OCI-LY1 (cell line): ENCODE measurements at regions not wholly inside any gene's neighbourhood (a gene's known extent, or its start where the extent isn't known, plus 50 kb on each side); places are given as distances from the start of the nearest gene placed in this dataset.
"Not testable (repeated sequence)": the region's sequence is repeated elsewhere in the genome, so short reads cannot be mapped to it uniquely, and the experiment has no call there.

Experiments
- H2AFZ ChIP-seq: fragments of 200-600 bp; sonication (generic), shearing (Covaris generic); 2 replicates; pipeline ENCODE4 v1.6.0; 2014; ENCODE audit warnings: antibody characterized with exemption, mild to moderate bottlenecking, low read length
- H3F3A ChIP-seq: fragments of 200-600 bp; sonication (generic), shearing (Covaris generic); 2 replicates; pipeline ENCODE4 v1.6.0; 2014; ENCODE audit warnings: mild to moderate bottlenecking, antibody characterized with exemption, low read length, moderate library complexity; ENCODE audit not compliant: insufficient read depth
- H3K27ac ChIP-seq: fragments of 200-600 bp; sonication (generic); 2 replicates; pipeline ENCODE4 v1.5.1; 2014; ENCODE audit warnings: low read length, mixed run types, mild to moderate bottlenecking, low read depth; ENCODE audit not compliant: poor library complexity, severe bottlenecking
- H3K27me3 ChIP-seq: fragments of 200-600 bp; sonication (generic); 2 replicates; pipeline ENCODE4 v1.6.0; 2014; ENCODE audit warnings: antibody characterized with exemption, mild to moderate bottlenecking, low read length, moderate library complexity; ENCODE audit not compliant: insufficient read depth
- H3K36me3 ChIP-seq: fragments of 200-600 bp; sonication (generic); 2 replicates; pipeline ENCODE4 v1.6.1; 2014; ENCODE audit warnings: mild to moderate bottlenecking, antibody characterized with exemption, low read length, moderate library complexity, mixed read lengths; ENCODE audit not compliant: insufficient read depth
- H3K4me1 ChIP-seq: fragments of 200-600 bp; sonication (generic); 2 replicates; pipeline ENCODE4 v1.5.1; 2014; ENCODE audit warnings: mild to moderate bottlenecking, low read length, moderate library complexity; ENCODE audit not compliant: insufficient read depth, severe bottlenecking
- H3K4me2 ChIP-seq: fragments of 200-600 bp; sonication (generic), shearing (Covaris generic); 2 replicates; pipeline ENCODE4 v1.6.1; 2014; ENCODE audit warnings: low read length
- H3K4me3 ChIP-seq: fragments of 200-600 bp; sonication (generic); 2 replicates; pipeline ENCODE4 v1.5.1; 2014; ENCODE audit warnings: low read length, low read depth, mild to moderate bottlenecking, mixed read lengths; ENCODE audit not compliant: poor library complexity, severe bottlenecking
- H3K79me2 ChIP-seq: fragments of 200-600 bp; shearing (Covaris generic); 2 replicates; pipeline ENCODE4 v1.6.1; 2016; ENCODE audit warnings: mixed run types, low read length, mixed read lengths; ENCODE audit not compliant: insufficient read depth
- H3K9ac ChIP-seq: fragments of 200-600 bp; sonication (generic), shearing (Covaris generic); 2 replicates; pipeline ENCODE4 v1.6.1; 2014; ENCODE audit warnings: mild to moderate bottlenecking, low read length, mixed read lengths
- H3K9me2 ChIP-seq: fragments of 200-600 bp; sonication (generic), shearing (Covaris generic); 2 replicates; pipeline ENCODE4 v1.6.1; 2014; ENCODE audit warnings: low read depth, mild to moderate bottlenecking, low read length, mixed read lengths
- H3K9me3 ChIP-seq: fragments of 200-600 bp; shearing (Covaris generic); 2 replicates; pipeline ENCODE4 v1.6.1; 2014; ENCODE audit warnings: low read length, mixed read lengths
- H4K20me1 ChIP-seq: fragments of 200-600 bp; sonication (generic), shearing (Covaris generic); 2 replicates; pipeline ENCODE4 v1.6.0; 2016; ENCODE audit warnings: mild to moderate bottlenecking, low read length; ENCODE audit not compliant: insufficient read depth
- CTCF ChIP-seq: fragments of 200-600 bp; sonication (generic), shearing (Covaris generic); IDR thresholded peaks from 2 replicates; pipeline ENCODE4 v1.5.1; 2017; ENCODE audit warnings: mild to moderate bottlenecking, antibody characterized with exemption, low read length, moderate library complexity, mixed read lengths
- EZH2 ChIP-seq: fragments of 200-600 bp; sonication (generic), shearing (Covaris generic); IDR thresholded peaks from 2 replicates; pipeline ENCODE4 v1.8.0; 2017; ENCODE audit warnings: borderline replicate concordance, mixed run types, mild to moderate bottlenecking, antibody characterized with exemption, low read length, moderate library complexity, mixed read lengths

- no peak overlapping the region for H3K4me3 ChIP-seq
- H4K20me1 ChIP-seq: no peaks in the 10 kb centered on the region
- no peaks in the 10 kb centered on the region for H3K9me3 ChIP-seq
- TF ChIP-seq EZH2: no peak
- no peak overlapping the region for H3K27ac ChIP-seq
- H3K9ac ChIP-seq: no peak overlapping the region
- no peaks in the 10 kb centered on the region for H3K36me3 ChIP-seq
- no peaks in the 10 kb centered on the region for H3K4me1 ChIP-seq
- H2AFZ ChIP-seq: no peak overlapping the region
- no peaks in the 10 kb centered on the region for H3K79me2 ChIP-seq
- H3K27me3 ChIP-seq: no peaks in the 10 kb centered on the region; the same call in 1 of the 2 replicates
- no peaks in the 10 kb centered on the region for H3K9me2 ChIP-seq
- H3F3A ChIP-seq: no peaks in the 10 kb centered on the region
- H3K4me2 ChIP-seq: no peak overlapping the region
These were observed 53.0 kb downstream of the ACTBL2 start for GRCh38 chr5:57429513-57430120.

GRCh38 chr5:57429021-57429420, 53.6 kb downstream of the ACTBL2 start:
- not testable (repeated sequence) for H3K4me2 ChIP-seq, H4K20me1 ChIP-seq, H3K27me3 ChIP-seq, H3K4me3 ChIP-seq, H3K9ac ChIP-seq, H3F3A ChIP-seq, H3K9me2 ChIP-seq, H3K36me3 ChIP-seq, H2AFZ ChIP-seq, H3K27ac ChIP-seq, H3K9me3 ChIP-seq, H3K4me1 ChIP-seq, H3K79me2 ChIP-seq

- H3K27me3 ChIP-seq: no peaks in the 10 kb centered on the region
- TF ChIP-seq EZH2 (no peak), CTCF (no peak)
- H3K9me2 ChIP-seq: no peaks in the 10 kb centered on the region
- H3F3A ChIP-seq: no peaks in the 10 kb centered on the region
- no peaks in the 10 kb centered on the region for H3K9me3 ChIP-seq
- no peaks in the 10 kb centered on the region for H4K20me1 ChIP-seq
- no peak overlapping the region for H3K4me3 ChIP-seq
- H3K4me2 ChIP-seq: no peak overlapping the region
- no peak overlapping the region for H2AFZ ChIP-seq
- H3K9ac ChIP-seq: no peak overlapping the region
- H3K36me3 ChIP-seq: no peaks in the 10 kb centered on the region
- H3K79me2 ChIP-seq: no peaks in the 10 kb centered on the region
- no peaks in the 10 kb centered on the region for H3K4me1 ChIP-seq
- no peak overlapping the region for H3K27ac ChIP-seq
These were observed 59.6 kb downstream of the ACTBL2 start for GRCh38 chr5:57422993-57423392.

- H4K20me1 ChIP-seq: no peaks in the 10 kb centered on the region
- H3K9me3 ChIP-seq: no peaks in the 10 kb centered on the region
- no peaks in the 10 kb centered on the region for H3K36me3 ChIP-seq
- H3K4me3 ChIP-seq: no peak overlapping the region
- H3K9ac ChIP-seq: no peak overlapping the region
- H3K4me1 ChIP-seq: no peaks in the 10 kb centered on the region
- H3K9me2 ChIP-seq: no peaks in the 10 kb centered on the region
- no peak overlapping the region for H3K27ac ChIP-seq
- H3F3A ChIP-seq: no peaks in the 10 kb centered on the region
- H2AFZ ChIP-seq: no peak overlapping the region
- no peak for TF ChIP-seq EZH2
- no peak for TF ChIP-seq CTCF
- H3K79me2 ChIP-seq: no peaks in the 10 kb centered on the region
- H3K27me3 ChIP-seq: no peaks in the 10 kb centered on the region
- no peak overlapping the region for H3K4me2 ChIP-seq
These were observed 60.3 kb downstream of the ACTBL2 start for GRCh38 chr5:57422341-57422740.
